CD4-positive, alpha-beta T cell treated with Interleukin-21 for 1 hour (primary cell): ENCODE measurements at regions not wholly inside any gene's neighbourhood (a gene's known extent, or its start where the extent isn't known, plus 50 kb on each side); places are given as distances from the start of the nearest gene placed in this dataset.

Experiments used
- DNase-seq: peaks from one replicate; pipeline ENCODE4 v3.0.0-alpha.2; 2020

DNA sequence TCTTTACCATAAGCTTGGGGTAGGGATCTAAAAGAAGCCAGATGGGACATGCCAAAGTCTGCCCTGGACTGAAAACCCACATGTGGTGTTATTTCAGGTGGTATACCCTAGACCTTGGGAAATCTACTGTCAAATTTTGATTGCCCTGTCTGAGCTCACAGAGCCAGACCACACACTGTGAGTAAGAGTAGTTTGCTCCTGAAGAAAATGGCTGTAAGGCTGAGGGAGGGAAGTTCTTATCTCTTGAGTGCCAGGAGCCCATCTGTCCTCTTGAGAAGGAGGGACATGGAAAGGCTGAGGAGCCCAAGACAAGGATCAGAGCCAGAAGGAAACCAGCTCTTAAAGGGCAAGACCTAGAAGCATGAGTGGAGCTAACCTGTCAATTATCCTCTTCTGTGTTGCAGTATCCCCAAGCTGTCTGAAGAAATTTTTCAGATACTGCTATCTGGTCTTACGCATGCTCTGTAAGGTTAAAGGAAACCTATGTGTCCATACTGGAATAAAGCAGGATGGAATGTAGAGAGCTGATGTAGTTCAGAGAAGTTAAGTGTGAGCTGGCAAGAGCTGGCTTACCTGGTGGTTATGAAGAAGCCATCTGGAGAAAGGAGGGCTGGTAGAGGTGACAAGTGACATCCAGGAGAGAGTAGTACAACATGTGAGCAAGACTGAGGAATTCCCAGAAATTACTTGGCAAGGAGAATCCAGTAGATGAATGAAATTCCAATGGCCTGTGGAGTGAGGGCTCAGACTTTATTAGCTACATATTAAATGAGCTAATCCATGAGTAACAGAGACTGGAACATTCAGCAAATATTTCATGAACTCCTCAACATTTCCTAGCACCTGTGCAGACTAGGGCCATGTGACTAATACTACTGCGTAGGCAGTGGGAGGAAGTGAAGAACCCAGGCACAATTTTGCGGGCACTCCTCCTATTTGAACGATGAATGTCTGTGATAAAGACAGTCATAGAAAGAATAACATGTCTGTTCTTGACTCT, 389.1 kb upstream of the KIF2A start:
- no peak for DNase-seq

DNA sequence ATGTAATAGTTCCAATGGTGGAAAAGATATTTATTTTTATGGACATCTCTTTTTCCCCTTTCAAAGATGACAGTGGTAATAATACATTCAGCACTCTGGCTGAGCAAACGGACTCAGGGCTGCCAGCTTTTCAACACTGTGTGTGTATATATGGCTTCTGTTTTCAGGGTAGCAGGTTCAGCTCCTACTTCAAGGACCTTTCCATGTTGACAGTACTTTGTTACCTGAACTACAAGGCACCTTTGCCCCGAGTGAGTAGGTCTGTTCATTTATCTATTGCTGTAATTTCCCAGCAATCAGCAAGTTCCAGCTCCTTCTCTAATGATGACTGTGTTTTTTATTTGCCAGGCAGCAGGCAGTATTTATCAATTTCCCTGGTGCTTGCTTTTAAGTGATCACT, 387.4 kb upstream of the KIF2A start:
- no peak for DNase-seq

DNA sequence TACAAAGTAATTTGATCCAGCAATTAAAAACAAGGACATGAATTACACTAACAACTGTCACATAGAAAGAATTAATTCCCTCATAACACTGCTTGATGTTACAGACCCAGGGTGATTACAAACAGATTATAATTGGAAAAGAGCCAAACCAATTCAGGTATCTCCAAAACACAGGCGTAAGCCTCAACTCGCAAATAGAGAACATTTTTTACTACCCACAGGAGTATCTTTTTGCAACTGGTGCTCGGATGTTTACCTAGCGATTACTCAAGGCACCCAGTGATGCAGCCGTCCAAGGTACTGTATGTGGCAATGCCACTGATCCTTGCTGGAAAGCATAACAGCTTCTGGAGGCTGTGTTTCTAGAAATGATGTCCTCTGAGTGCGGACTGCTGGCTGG, 386.1 kb upstream of the KIF2A start:
- DNase-seq, result no peak

DNA sequence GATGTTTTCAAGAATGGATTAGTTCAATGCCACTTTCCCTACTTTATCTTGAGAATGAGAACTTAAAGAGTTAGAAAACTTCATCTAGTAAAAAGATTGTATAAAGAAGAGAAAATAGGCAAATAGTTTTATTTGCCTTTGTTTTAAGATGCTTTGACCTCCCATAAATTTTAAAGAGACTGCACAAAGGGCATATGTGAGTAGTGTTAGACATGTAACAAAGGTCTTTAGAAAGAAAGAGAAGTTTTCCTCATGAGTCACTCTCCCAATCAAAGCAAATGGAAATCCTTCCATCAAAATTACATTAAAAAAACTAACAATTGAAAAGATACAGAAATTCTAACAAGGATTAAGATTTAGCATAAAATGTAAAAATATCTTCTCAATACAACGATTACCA, 381.8 kb upstream of the KIF2A start:
- DNase-seq, result no peak

DNA sequence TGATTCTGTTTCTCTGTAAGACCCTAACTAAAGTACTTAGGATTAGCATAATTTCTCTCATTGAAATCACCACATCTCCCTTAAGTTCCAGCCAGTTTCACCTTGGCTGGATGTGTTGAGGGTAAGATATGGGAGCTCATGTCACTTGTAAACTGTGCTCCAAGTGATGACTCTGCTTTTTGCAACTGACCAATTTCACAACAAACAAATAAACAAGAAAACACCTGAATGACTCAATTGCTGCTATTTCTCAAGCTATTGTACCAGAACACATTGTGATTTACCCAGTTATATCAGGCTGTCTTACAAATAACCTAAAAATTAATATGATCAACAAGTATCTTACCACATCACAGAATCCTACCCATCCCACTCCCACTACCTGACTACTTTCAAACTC, 379.1 kb upstream of the KIF2A start:
- DNase-seq, result no peak

DNA sequence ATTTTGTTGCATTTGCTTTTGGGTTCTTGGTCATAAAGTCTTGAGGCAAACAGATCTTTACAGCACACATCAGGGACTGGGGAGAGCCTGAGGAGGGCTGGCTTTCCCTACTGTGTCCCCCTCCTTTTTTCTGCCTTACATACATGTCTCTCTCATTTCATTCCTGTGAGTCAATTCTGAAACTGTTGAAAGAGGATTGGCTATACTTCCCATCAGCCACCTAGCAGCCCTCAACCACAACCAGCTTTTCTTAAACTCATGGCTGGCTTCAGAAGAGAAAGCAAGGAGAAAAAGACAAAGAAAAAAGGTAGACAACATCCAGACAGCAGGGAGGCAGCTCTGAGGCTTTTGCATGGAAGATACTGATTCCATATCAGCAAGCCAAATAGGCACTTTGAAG, 374.8 kb upstream of the KIF2A start:
- no peak for DNase-seq

DNA sequence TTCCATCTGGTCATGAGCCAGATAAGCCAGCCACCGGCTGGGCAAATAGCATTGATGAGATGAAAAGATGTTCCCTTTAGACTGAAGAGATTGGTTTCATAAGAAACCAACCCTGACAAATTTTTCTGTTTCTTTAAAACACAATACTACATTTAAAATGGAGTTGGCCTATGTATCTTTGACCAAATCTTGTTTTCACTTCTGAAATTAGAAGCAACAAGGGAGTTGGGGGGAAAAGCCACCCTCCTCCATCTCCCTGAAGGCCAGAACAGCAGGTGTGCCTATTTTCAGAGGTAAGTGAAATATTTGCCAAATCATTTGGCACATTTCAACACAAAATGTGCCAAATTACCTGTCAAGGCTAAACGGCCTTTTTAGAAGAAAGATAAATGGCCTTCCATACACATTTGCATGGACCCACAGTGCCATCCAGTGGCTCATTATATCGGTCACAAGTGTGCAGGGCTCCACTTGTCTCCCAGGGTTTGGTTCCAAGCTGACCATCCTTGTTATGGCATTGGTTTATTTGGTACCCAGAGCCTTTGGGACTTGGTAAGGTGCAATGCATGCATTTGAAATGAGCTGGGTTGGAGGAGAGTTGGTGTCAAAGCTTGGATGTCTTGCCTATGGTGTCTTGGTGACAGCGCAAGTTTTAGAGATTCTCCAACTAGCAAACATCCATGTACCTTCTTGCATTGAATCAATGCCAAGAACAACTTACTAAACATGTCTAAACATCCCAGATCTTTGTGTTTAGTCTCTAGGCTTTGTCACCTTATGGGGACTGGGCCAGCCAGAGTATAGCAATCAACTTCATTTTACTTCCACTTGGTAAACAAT, 372.0 kb upstream of the KIF2A start:
- DNase-seq, result no peak

DNA sequence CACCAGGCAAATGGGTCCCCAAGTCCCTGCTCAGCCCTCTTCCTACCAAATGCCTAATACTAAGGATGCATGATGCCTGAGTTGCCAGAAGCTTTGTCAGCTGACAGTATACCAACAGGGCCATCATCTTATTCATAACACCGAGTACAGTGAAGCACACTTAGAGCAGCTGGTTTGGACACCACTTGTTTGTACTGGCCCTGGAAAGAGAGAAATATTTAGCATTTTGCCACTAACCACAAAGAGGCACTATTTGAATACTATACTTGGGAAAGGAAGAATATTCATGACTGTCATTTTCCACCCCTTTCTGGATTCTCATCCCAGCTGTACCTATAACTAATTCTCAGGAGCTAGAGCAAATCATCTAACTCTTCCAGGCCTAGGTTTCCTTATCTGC, 364.4 kb upstream of the KIF2A start:
- no peak for DNase-seq

DNA sequence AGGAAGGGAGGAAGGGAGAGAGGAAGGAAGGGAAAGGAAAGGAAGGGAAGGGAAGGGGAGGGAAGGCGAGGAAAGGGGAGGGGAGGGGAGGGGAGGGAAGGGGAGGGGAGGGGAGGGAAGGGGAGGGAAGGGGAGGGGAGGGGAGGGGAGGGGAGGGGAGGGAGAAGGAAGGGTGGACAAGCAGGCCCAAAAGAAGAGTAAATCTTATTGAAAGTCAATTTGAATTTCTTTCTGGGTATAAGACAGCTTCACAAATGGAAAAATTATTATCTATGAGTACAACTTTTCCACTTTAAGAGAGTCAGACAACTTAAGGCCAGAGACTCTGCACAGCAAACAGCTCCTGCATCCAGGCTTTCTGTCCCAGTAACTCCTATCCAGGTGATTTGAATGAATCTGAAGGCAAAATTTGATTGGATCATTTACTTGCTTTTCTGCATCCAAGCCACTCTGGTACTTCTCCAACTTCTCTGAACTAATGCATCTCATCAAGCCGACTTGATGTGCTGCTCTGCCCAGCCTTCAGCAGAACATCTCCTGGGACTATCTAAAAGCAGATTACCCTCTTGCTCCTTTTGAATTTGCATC, 363.4 kb upstream of the KIF2A start:
- DNase-seq, result no peak

DNA sequence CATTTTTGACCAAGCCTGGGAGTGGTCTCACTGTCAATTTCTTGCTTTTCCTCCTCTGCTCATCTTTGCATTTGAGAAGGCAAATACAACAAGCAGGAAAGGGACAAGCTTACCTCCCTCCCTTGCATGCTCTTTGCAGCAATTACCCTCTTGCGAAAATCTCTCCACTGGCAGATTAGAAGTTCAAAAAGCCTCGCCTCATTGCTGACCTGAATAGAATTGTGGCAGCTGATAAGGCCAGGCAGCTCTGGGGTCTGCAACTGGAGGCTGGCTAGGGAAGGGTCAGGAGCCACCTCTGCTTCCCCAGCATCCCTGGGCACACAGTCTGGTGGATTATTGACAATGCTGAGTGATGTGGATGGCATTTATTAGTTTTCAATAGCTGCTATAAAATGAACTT, 362.3 kb upstream of the KIF2A start:
- no peak for DNase-seq

DNA sequence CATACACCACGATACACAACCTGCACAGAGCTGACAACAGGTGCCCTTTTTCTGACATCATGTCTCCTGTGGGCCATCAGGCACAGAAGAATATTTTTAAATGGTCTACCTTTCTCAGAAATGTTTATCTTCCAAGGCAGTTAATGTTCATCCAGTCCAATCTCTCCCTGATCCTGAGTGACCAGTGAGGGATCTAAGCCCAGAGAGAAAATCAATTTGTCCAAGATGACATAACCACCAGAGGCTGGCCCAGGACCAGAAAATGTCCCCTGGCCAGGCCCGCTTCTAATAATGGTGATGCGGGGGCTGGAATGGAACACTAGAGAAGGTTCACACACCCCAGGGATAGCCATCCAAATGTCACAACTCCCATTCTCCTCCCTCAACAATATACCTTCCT, 357.9 kb upstream of the KIF2A start:
- DNase-seq, result no peak

DNA sequence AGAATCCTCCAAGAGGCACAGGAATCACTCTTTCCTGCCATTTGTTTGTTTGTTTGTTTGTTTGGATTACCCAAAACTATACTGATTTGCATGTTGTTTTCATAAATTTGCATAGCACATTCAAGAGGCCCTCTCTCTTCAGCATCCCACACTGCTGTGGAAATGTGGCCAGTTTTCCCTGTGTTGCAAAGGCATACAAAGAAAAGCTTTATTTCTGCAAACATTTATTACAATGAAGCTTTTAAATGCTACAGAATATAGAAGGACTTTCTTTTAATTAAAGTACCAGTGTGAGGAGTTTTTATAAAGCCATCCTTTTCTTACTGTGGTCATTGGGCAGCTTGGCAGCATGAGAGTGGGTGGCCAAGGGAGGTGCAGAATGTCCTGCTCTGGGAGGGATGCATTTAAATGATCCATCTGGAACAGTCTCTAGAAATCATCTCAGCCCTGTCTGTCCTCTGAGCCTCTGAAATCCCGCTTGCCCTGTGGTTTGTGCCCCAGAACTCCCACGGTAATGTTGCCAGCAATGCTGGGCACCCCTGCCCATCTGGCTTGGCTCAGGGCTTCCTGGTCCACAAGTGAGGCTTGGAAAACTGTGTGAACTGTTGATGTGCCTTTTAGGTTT, 356.8 kb upstream of the KIF2A start:
- DNase-seq, result no peak

DNA sequence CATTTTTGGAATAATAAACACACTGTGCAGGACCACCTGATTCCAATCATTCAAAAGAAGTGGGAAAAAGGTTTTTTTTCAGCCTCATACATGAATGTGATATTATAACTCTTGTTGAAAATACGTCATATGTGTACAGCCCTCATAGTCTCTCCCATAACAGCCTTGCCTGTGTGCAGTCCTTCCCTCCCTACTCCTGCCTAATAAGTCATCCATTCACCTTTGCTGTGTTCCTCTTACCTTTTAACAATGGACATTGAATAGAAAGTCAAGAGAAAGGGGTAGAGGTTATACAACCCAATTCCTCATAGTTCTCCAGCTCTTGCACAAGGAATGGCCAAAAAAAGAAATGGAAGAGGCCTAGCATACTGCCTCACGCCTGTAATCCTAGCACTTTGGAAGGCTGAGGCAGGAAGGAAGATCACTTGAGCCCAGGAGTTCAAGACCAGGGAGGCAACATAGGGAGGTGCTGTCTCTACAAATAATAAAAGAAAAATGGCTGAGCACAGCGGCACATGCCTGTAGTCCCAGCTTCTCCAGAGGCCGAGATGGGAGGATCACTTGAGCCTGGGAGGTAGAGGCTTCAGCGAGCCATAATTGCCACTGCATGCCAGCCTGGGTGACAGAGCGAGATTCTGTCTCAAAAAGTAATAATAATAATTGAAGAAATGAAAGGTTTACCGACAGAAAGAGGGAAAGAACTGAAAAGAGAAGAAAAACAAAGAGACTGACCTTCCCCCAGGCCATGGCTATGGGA, 356.1 kb upstream of the KIF2A start:
- no peak for DNase-seq

DNA sequence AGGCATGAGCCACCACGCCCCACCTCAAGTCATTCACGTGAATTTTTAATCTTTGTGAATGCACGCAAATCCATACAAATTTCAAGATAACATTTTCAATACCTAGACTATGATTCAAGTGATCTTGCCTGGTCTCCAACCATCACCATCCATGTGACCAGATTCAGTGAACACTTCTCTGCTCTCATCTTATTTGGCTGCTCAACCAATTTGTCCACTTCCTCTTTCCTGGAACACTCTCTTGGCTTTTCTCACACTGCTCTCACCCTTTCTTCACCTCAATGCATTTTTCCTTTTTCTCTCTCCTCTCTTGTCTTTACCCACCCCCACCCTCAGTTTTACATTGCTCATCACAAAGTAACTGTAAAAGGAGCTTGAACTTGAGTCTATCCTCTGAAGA, 354.7 kb upstream of the KIF2A start:
- no peak for DNase-seq

DNA sequence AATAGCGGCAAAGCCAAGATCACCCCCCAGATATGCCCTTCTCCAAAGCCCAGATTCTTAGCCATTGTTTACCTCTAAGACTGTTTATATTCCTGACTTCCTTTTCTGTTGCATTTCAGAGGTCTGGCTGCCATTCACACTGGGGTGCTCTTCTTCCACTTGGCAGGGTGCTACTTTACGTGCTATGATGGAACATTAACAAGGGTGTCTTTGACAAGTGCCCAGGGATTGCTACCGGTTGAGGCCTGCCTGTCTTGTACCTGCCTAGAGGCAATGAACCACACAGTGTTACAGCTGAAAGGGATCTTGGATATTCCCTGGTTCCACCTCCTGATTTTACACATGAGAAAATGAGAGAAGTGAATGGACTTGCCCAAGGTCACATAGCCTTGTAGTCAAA, 352.1 kb upstream of the KIF2A start:
- no peak for DNase-seq

DNA sequence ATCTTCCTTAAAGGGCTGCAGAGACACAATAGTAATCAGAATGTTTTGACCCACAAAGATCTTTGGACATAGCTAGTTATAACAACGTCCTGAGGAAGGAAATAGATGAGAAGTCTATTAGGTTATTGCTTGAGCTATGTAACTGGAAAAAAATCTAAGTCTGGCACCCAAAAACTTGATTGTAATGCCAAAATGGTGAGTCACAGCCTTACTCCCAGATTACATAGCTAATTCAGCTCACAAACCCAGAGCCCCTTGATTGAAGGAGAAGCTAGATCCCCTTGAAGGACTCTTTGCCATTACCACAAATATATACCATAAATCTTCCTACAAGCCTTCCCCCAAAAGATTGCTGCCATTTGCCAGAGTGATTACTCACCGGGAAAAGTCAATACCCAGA, 341.8 kb upstream of the KIF2A start:
- DNase-seq, result no peak

DNA sequence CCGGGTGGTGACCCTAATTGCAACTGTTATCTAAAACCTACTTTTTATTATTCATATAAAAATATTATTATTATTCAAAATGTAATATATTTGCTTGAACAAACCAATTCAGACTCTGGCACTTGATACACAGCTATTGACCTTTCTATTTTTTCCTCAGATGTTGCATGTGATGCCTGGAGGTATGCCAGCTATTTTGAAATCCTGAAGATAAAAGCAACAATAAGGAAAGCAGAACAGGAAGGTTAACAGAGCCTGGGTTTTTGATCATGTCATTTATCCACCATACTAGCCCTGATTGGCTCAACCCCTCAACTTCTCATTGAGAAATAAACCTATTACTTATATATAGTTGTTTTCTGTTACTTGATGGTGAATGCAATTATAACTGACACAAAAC, 340.9 kb upstream of the KIF2A start:
- no peak for DNase-seq

DNA sequence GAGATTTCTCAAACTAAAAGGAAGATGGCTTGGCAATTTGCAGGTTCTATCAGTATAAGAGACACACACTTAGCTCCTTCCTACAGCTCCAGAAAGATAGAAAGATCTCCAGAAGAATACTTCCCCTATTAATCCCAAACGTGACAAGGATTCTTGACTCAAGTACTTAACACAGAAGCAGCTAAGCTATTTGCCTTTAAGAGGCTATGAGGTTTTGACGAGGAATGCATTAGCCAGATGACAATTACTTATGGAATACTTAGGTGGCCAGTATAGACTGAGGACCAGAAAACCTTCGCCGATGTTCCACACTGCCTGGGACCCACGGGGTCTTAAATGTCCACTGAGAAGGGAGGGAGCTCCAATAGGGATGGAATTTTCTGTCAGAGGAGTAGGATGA, 340.5 kb upstream of the KIF2A start:
- DNase-seq, result no peak

DNA sequence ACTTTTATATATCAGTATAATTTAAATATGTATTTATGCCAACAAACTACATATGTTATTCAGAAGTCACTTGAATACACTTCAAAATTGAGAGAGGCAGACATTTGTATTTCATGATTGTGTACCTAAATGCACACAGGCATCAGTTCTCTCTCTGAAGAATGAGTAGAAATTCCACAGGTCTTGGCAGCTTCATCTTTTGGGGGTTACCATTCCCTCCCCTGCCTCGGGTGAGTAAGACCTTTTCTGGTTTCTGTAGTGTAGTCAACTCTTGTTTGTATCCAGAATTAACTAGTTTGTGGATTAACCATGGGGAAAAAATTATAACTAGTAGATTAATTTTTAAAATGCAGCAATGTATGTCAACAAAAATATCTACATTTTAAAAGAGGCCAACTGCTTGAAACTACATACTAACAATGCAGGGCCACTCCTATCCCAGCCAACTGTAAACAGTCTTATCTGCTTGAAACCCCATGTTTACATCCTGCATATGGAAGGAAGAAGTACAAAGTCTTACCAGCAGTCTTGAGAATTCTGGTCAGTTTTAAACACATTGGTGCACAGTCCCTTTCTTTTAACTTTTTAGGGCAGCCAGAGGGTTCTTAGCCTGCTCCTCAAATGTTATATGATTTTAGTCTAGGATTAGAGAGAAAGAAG, 339.6 kb upstream of the KIF2A start:
- DNase-seq, result no peak

DNA sequence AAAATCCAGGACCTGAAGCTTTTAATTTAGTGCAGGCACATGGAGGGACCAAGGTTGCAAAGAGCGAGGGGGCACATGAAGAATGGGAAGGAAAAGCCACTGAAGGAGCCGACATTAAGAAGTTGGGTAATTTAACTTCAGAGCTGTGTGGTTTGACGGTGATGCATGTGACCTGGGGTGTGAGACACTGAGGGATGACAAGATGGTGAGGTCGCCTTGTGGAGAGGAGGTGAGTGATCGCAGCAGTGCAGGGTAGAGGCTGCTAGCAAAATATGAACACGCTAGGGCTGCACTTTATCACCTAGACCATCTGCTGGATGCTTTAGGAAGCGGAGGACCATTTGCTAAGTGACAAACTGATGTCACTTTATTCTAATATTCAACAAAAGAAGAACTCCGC, 339.0 kb upstream of the KIF2A start:
- DNase-seq, result no peak

DNA sequence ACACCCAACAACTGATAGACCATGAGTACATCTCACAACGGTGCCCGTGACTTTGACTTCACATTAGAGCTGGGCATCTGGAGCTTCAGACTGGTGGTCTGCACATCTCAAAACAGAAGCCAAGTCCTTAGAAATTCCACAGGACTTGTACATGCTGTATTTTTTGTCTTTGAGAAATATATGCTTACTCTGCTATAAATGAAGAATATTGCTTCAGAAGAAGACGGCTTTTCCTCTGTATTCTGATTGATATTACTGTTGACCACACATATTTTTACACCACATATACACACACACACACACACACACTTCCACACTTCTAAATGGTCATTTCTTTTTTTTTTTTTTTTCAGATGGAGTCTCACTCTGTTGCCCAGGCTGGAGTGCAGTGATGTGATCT, 338.3 kb upstream of the KIF2A start:
- DNase-seq, result no peak

DNA sequence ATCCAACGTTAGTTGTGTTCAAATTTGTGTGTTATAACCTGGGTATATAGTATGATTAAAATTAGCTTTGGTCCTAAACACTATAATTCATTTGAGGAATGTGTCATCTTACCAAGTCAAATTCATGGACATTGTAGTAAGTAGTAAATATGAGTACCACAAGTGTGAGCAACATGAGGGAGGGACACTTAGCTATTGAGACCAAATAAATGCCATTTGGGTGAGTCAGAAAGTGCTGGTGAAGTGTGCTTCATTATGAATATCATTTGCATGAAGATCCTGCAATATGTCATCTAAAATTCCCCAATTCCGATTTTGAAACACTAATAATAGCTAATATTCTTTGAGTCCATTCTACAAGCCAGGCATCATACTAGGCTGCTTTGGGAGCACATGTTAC, 336.7 kb upstream of the KIF2A start:
- no peak for DNase-seq
